SU-DHL-6 (cell line): ENCODE measurements at regions not wholly inside any gene's neighbourhood (a gene's known extent, or its start where the extent isn't known, plus 50 kb on each side); places are given as distances from the start of the nearest gene placed in this dataset.
"Not testable (repeated sequence)": the region's sequence is repeated elsewhere in the genome, so short reads cannot be mapped to it uniquely, and the experiment has no call there.

Source experiments
- EZH2phosphoT487 ChIP-seq: fragments of 200-600 bp; sonication (generic), shearing (Covaris generic); conservative IDR thresholded peaks from 2 replicates; pipeline ENCODE4 v1.6.1; 2018; ENCODE audit warnings: mild to moderate bottlenecking, antibody characterized with exemption, low read length, moderate library complexity, mixed read lengths
- TF ChIP-seq, protein P1 (sequence below): fragments of 200-600 bp; sonication (generic); IDR thresholded peaks from one replicate; pipeline ENCODE4 v1.5.1; 2017; ENCODE audit warnings: antibody characterized with exemption, mild to moderate bottlenecking, low read length, moderate library complexity; ENCODE audit not compliant: insufficient read depth, poor library complexity, severe bottlenecking

DNA sequence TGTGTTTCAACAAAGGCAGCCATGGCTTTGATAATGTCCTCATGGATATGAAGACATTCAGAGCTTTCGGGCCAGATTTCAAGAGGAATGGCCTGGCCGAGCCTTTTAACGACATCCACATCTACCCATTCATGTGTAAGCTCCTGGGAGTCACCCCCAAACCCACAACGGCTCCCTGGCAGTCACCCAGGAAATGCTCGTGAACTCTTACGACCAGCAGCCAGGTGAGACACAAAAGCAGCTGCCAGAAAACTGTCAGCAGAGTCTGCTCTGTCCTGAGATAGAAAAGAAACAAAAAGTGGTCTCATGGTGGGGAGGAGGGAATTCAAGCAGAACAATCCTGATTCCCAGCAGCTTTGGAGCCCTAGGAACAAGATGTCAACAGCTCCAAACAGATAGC lies 52.9 kb upstream of the DEFB108B start:
- TF ChIP-seq, protein P1, sequence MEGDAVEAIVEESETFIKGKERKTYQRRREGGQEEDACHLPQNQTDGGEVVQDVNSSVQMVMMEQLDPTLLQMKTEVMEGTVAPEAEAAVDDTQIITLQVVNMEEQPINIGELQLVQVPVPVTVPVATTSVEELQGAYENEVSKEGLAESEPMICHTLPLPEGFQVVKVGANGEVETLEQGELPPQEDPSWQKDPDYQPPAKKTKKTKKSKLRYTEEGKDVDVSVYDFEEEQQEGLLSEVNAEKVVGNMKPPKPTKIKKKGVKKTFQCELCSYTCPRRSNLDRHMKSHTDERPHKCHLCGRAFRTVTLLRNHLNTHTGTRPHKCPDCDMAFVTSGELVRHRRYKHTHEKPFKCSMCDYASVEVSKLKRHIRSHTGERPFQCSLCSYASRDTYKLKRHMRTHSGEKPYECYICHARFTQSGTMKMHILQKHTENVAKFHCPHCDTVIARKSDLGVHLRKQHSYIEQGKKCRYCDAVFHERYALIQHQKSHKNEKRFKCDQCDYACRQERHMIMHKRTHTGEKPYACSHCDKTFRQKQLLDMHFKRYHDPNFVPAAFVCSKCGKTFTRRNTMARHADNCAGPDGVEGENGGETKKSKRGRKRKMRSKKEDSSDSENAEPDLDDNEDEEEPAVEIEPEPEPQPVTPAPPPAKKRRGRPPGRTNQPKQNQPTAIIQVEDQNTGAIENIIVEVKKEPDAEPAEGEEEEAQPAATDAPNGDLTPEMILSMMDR, result not testable (repeated sequence)
- TF ChIP-seq EZH2phosphoT487, result not testable (repeated sequence)
